Retinal pigment epithelial cell (primary cell): ENCODE measurements at regions not wholly inside any gene's neighbourhood (a gene's known extent, or its start where the extent isn't known, plus 50 kb on each side); places are given as distances from the start of the nearest gene placed in this dataset.
A peak's percentile ranks its signal among the peaks of the same experiment; 100 is the strongest.
"Not testable (repeated sequence)": the region's sequence is repeated elsewhere in the genome, so short reads cannot be mapped to it uniquely, and the experiment has no call there.

ENCODE experiments used
- DNase-seq: peaks from one replicate; pipeline ENCODE4 v3.0.0-alpha.2; 2010; ENCODE audit warnings: low read depth
- H3K4me3 ChIP-seq: 2 replicates; pipeline ENCODE4 v1.5.1; 2011; ENCODE audit warnings: mild to moderate bottlenecking, low read length, control low read depth, moderate library complexity
- CTCF ChIP-seq: conservative IDR thresholded peaks from 2 replicates; pipeline ENCODE4 v1.5.1; 2011; ENCODE audit warnings: low read depth, low read length, control low read depth, inconsistent platforms

- DNase-seq: no peak
- no peak overlapping the region for H3K4me3 ChIP-seq
- TF ChIP-seq CTCF: peak; percentile 2
Observed at GRCh38 chr16:23013484-23013883, 135.8 kb downstream of the USP31 start.

GRCh38 chr16:23009075-23009474 lies 140.2 kb downstream of the USP31 start:
- no peak for TF ChIP-seq CTCF
- DNase-seq: no peak
- H3K4me3 ChIP-seq: no peak overlapping the region

GRCh38 chr16:23008041-23008440 lies 141.2 kb downstream of the USP31 start:
- no peak overlapping the region for H3K4me3 ChIP-seq
- no peak for DNase-seq
- no peak for TF ChIP-seq CTCF

GRCh38 chr16:23006380-23006779 lies 142.9 kb downstream of the USP31 start:
- H3K4me3 ChIP-seq: no peak overlapping the region
- DNase-seq: no peak
- TF ChIP-seq CTCF: no peak

- DNase-seq: no peak
- H3K4me3 ChIP-seq: no peak overlapping the region
- no peak for TF ChIP-seq CTCF
Observed at GRCh38 chr16:23005951-23006350, 143.3 kb downstream of the USP31 start.

GRCh38 chr16:22989598-22989997 lies 159.7 kb downstream of the USP31 start:
- DNase-seq: no peak
- TF ChIP-seq CTCF: no peak
- H3K4me3 ChIP-seq: no peak overlapping the region

GRCh38 chr16:22983614-22984013 lies 165.6 kb downstream of the USP31 start:
- TF ChIP-seq CTCF: no peak
- no peak overlapping the region for H3K4me3 ChIP-seq
- DNase-seq: no peak

- H3K4me3 ChIP-seq, DNase-seq: not testable (repeated sequence)
Observed at GRCh38 chr16:22980514-22980913, 166.6 kb downstream of the HS3ST2 start.
